HG03175 (cell line): ENCODE measurements at regions not wholly inside any gene's neighbourhood (a gene's known extent, or its start where the extent isn't known, plus 50 kb on each side); places are given as distances from the start of the nearest gene placed in this dataset.
"Not testable (repeated sequence)": the region's sequence is repeated elsewhere in the genome, so short reads cannot be mapped to it uniquely, and the experiment has no call there.

Experiments
- ATAC-seq: cut with Tn5 transposase; IDR thresholded peaks from one replicate; pipeline ENCODE4 v1.9.1; 2021; ENCODE audit warnings: mild to moderate bottlenecking, moderate library complexity; ENCODE audit not compliant: unreplicated experiment

DNA sequence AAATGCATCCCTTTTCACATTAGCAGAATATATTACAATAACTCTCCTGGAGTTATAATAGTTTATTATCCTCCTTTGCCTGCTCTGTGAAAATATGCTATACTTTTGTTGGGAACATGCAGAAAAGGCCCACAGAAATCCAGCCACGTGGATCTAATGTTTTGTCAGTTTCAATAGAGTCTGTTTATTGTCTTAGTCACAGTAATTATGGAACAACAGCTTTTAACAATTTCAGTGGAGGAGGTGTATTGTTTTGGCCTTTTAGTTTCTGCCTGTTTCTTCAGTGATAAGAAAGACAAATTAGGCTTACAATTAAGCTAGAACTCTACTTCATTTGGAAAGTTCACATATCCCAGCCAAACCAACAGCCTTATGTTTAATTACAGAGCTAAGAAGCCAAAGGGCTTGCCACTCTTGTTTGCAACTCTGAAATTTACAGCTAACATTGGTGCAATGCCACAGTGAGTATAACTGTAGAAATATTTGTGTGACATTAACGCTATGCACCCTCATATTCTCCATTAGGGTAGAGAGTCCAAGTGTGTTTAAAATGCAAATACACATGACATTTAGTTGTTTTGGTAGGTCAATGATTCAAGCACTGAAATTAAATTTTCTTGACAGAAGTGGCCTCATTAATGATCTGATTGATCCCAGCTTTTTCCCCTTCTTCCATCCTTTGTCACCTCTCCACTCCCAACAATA, 175.8 kb downstream of the USP46 start:
- no peak for ATAC-seq

DNA sequence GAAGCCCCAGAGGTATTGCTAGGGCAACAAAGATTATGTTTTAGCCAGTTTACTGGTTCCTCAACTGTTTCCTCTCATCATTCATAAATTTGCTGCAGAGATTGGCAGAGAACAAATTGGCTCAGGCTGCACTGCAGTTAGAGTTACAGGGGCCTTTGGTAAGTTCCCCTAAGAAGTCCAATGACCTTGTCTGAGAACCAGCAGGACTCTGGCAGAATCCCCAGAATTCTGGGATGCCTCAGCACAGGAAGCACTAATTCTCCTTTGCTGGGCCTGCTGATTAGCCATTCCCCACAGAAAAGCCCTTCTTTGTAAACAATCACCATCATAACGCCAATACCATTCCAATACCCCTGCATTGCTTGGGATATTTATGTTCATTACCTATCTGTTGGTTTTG, 151.3 kb downstream of the USP46 start:
- no peak for ATAC-seq

GRCh38 chr4:52510939-52511565, 148.0 kb downstream of the USP46 start:
- no peak for ATAC-seq

DNA sequence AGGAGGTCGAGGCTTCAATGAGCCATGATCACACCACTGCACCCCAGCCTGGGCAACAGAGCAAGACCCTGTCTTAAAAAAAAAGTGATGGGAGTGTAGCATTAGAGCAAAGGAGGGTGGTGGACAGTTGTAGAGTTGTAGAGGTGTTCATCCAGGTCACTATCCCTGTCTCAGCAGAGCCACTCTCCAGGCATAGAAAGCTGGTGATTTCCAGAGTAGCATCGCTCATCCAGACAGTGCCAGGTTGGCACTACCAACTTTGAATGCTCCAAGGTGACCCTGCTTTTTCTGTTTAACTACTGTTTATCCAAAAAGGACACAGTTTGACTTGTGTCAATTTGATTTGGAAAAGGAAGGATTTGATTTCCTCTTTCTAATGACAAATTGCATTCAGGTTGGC, 147.3 kb downstream of the USP46 start:
- ATAC-seq, result no peak

GRCh38 chr4:52512291-52512690, 146.8 kb downstream of the USP46 start:
- ATAC-seq, result no peak

DNA sequence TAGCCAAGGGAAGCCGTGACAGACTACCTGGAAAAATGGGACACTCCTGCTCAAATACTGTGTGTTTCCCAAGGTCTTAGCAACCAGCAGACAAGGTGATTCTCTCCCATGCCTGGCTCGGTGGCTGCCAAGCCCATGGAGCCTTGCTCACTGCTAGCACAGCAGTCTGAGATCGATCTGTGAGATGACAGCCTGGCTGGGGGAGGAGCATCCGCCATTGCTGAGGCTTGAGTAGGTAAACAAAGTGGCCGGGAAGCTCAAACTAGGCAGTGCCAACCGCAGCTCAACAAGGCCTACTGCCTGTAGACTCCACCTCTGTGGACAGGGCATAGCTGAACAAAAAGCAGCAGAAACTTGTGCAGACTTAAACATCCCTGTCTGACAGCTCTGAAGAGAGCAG, 137.0 kb downstream of the USP46 start:
- ATAC-seq, result not testable (repeated sequence)

GRCh38 chr4:52529983-52530382, 129.1 kb downstream of the USP46 start:
- ATAC-seq, result no peak

DNA sequence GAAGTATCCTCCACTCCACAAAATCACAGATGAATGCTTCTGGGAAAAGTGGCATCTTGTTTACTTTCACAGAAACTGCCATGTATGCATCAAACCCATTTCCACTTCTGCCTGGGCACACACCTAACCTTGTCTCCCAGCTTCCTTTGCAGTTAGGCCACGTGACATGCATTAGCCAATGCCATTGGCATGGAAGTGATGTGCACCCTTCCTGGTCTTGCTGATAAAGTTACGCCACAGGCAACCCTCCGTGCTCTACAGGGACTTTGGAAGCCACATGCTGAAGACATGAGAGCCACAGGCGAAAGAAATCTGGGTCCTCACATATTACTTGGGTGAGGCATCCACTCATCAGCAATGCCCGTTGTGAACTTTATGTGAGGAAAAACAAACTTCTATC, 123.3 kb downstream of the USP46 start:
- ATAC-seq, result no peak
